ENCODE measurements at regions not wholly inside any gene's neighbourhood (a gene's known extent, or its start where the extent isn't known, plus 50 kb on each side); places are given as distances from the start of the nearest gene placed in this dataset.

- TF ChIP-seq, protein P1, sequence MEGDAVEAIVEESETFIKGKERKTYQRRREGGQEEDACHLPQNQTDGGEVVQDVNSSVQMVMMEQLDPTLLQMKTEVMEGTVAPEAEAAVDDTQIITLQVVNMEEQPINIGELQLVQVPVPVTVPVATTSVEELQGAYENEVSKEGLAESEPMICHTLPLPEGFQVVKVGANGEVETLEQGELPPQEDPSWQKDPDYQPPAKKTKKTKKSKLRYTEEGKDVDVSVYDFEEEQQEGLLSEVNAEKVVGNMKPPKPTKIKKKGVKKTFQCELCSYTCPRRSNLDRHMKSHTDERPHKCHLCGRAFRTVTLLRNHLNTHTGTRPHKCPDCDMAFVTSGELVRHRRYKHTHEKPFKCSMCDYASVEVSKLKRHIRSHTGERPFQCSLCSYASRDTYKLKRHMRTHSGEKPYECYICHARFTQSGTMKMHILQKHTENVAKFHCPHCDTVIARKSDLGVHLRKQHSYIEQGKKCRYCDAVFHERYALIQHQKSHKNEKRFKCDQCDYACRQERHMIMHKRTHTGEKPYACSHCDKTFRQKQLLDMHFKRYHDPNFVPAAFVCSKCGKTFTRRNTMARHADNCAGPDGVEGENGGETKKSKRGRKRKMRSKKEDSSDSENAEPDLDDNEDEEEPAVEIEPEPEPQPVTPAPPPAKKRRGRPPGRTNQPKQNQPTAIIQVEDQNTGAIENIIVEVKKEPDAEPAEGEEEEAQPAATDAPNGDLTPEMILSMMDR (IDR thresholded peaks at IDR 0.05), result no peak
- TF ChIP-seq EZH2phosphoT487 (IDR thresholded peaks at IDR 0.05), result no peak
Measured at GRCh38 chr12:76180401-76181277, 96.2 kb upstream of the NAP1L1 start.
